ENCODE measurements at regions not wholly inside any gene's neighbourhood (a gene's known extent, or its start where the extent isn't known, plus 50 kb on each side); places are given as distances from the start of the nearest gene placed in this dataset.

DNA sequence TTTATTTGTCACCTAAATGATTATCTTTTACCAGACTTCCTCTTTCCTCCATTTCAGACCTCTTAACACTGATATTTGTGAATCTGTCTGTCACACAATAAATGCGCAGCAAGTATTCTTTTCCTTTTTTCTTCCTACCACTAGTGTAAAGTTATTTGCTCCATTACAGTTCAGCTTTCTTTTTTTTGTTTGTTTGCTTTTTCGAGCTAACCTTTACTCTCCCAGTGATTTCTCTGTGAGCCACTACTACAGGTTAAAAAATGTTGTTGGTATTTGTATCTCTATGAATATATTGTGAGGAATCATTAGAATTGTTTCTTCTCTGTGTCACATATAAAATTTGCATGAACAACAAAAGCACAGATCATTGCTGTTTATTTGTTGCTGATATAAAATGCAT lies 854.0 kb upstream of the GCFC2 start:
- TF ChIP-seq POLR2AphosphoS5 (IDR thresholded peaks at IDR 0.05; ENCODE audit: low read depth, low read length) (no peak), FOSL2 (IDR thresholded peaks at IDR 0.05; ENCODE audit: borderline replicate concordance, low read depth) (no peak), EP300 (IDR thresholded peaks at IDR 0.05; ENCODE audit: borderline replicate concordance in 1 of 2, low read depth in 1 of 2, low read length in 1 of 2) (no peak)
- TF ChIP-seq, protein P1, sequence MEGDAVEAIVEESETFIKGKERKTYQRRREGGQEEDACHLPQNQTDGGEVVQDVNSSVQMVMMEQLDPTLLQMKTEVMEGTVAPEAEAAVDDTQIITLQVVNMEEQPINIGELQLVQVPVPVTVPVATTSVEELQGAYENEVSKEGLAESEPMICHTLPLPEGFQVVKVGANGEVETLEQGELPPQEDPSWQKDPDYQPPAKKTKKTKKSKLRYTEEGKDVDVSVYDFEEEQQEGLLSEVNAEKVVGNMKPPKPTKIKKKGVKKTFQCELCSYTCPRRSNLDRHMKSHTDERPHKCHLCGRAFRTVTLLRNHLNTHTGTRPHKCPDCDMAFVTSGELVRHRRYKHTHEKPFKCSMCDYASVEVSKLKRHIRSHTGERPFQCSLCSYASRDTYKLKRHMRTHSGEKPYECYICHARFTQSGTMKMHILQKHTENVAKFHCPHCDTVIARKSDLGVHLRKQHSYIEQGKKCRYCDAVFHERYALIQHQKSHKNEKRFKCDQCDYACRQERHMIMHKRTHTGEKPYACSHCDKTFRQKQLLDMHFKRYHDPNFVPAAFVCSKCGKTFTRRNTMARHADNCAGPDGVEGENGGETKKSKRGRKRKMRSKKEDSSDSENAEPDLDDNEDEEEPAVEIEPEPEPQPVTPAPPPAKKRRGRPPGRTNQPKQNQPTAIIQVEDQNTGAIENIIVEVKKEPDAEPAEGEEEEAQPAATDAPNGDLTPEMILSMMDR (IDR thresholded peaks at IDR 0.05): no peak
